T-helper 17 cell (primary cell): ENCODE measurements at regions not wholly inside any gene's neighbourhood (a gene's known extent, or its start where the extent isn't known, plus 50 kb on each side); places are given as distances from the start of the nearest gene placed in this dataset.
A peak's percentile ranks its signal among the peaks of the same experiment; 100 is the strongest.

Experiments
- ATAC-seq: fragments of 150-1000 bp; cut with Tn5 transposase; 2 replicates; pipeline ENCODE4 v1.10.0; 2021; ENCODE audit warnings: mild to moderate bottlenecking, moderate library complexity
- DNase-seq, 3 donors: peaks; one replicate each; pipeline versions ENCODE4 v3.0.0 to v3.0.0-alpha.2; 2020 to 2021
- H3K9me3 ChIP-seq: one replicate; pipeline ENCODE4 v1.7.0; 2013; ENCODE audit warnings: low read length, mild to moderate bottlenecking; ENCODE audit not compliant: control insufficient read depth, poor library complexity, severe bottlenecking
- H3K27ac Mint-ChIP-seq: one replicate; pipeline ENCODE4 v1.8.0; 2022; ENCODE audit warnings: mild to moderate bottlenecking, moderate library complexity, mixed read lengths
- H3K27me3 Mint-ChIP-seq: one replicate; pipeline ENCODE4 v1.8.0; 2022; ENCODE audit warnings: mixed read lengths
- H3K36me3 Mint-ChIP-seq: one replicate; pipeline ENCODE4 v1.8.0; 2022; ENCODE audit warnings: low read depth, mixed read lengths
- H3K4me1 Mint-ChIP-seq: one replicate; pipeline ENCODE4 v1.8.0; 2022; ENCODE audit warnings: mild to moderate bottlenecking, mixed read lengths
- H3K4me3 Mint-ChIP-seq: one replicate; pipeline ENCODE4 v1.8.0; 2022; ENCODE audit warnings: mild to moderate bottlenecking, moderate library complexity, mixed read lengths

GRCh38 chr10:36808625-36809362 is 316.6 kb upstream of the ANKRD30A start:
- ATAC-seq (no peak), DNase-seq (no peak)
- H3K9me3 ChIP-seq, result no peaks in the 10 kb centered on the region
- no peak overlapping the region for H3K27ac Mint-ChIP-seq
- no peaks in the 10 kb centered on the region for H3K27me3 Mint-ChIP-seq
- no peaks in the 10 kb centered on the region for H3K4me1 Mint-ChIP-seq
- H3K4me3 Mint-ChIP-seq, result no peak overlapping the region
- no peaks in the 10 kb centered on the region for H3K36me3 Mint-ChIP-seq

- H3K36me3 Mint-ChIP-seq, result no peaks in the 10 kb centered on the region
- no peak for ATAC-seq
- no peaks in the 10 kb centered on the region for H3K27me3 Mint-ChIP-seq
- no peak overlapping the region for H3K27ac Mint-ChIP-seq
- H3K4me1 Mint-ChIP-seq, result no peaks in the 10 kb centered on the region
- H3K9me3 ChIP-seq, result no peaks in the 10 kb centered on the region
- DNase-seq, result no peak
- H3K4me3 Mint-ChIP-seq, result no peak overlapping the region
These were observed 322.2 kb upstream of the ANKRD30A start for GRCh38 chr10:36803229-36803628.

GRCh38 chr10:36802490-36803153 is 322.8 kb upstream of the ANKRD30A start:
- H3K27me3 Mint-ChIP-seq, result no peaks in the 10 kb centered on the region
- DNase-seq, result no peak
- no peak for ATAC-seq
- H3K4me1 Mint-ChIP-seq, result no peaks in the 10 kb centered on the region
- no peak overlapping the region for H3K27ac Mint-ChIP-seq
- no peak overlapping the region for H3K4me3 Mint-ChIP-seq
- H3K9me3 ChIP-seq, result no peaks in the 10 kb centered on the region
- H3K36me3 Mint-ChIP-seq, result no peaks in the 10 kb centered on the region

GRCh38 chr10:36801660-36802059 is 323.7 kb upstream of the ANKRD30A start:
- ATAC-seq (no peak), DNase-seq (no peak)
- no peaks in the 10 kb centered on the region for H3K36me3 Mint-ChIP-seq
- H3K4me3 Mint-ChIP-seq, result no peak overlapping the region
- no peaks in the 10 kb centered on the region for H3K9me3 ChIP-seq
- no peak overlapping the region for H3K27ac Mint-ChIP-seq
- no peaks in the 10 kb centered on the region for H3K27me3 Mint-ChIP-seq
- no peaks in the 10 kb centered on the region for H3K4me1 Mint-ChIP-seq

GRCh38 chr10:36794981-36795380 is 330.4 kb upstream of the ANKRD30A start:
- no peaks in the 10 kb centered on the region for H3K9me3 ChIP-seq
- H3K4me3 Mint-ChIP-seq, result no peak overlapping the region
- no peaks in the 10 kb centered on the region for H3K27me3 Mint-ChIP-seq
- no peaks in the 10 kb centered on the region for H3K4me1 Mint-ChIP-seq
- ATAC-seq, result no peak
- no peak overlapping the region for H3K27ac Mint-ChIP-seq
- no peaks in the 10 kb centered on the region for H3K36me3 Mint-ChIP-seq
- DNase-seq, result no peak

- no peak overlapping the region for H3K27ac Mint-ChIP-seq
- no peaks in the 10 kb centered on the region for H3K9me3 ChIP-seq
- no peak for ATAC-seq
- no peaks in the 10 kb centered on the region for H3K27me3 Mint-ChIP-seq
- H3K4me1 Mint-ChIP-seq, result no peaks in the 10 kb centered on the region
- H3K36me3 Mint-ChIP-seq, result no peaks in the 10 kb centered on the region
- DNase-seq, result no peak
- no peak overlapping the region for H3K4me3 Mint-ChIP-seq
These were observed 335.4 kb upstream of the ANKRD30A start for GRCh38 chr10:36789974-36790373.

- no peaks in the 10 kb centered on the region for H3K9me3 ChIP-seq
- DNase-seq (no peak), ATAC-seq (no peak)
- Mint-ChIP-seq H3K27me3 (no peaks in the 10 kb centered on the region), H3K36me3 (no peaks in the 10 kb centered on the region), H3K4me1 (no peaks in the 10 kb centered on the region), H3K4me3 (no peak overlapping the region), H3K27ac (peak overlapping the region; percentile 54)
These were observed 337.2 kb upstream of the ANKRD30A start for GRCh38 chr10:36788152-36788551.

- H3K36me3 Mint-ChIP-seq, result no peaks in the 10 kb centered on the region
- DNase-seq, result no peak
- no peak overlapping the region for H3K27ac Mint-ChIP-seq
- H3K4me1 Mint-ChIP-seq, result no peaks in the 10 kb centered on the region
- H3K9me3 ChIP-seq, result no peaks in the 10 kb centered on the region
- H3K27me3 Mint-ChIP-seq, result no peaks in the 10 kb centered on the region
- ATAC-seq, result no peak
- no peak overlapping the region for H3K4me3 Mint-ChIP-seq
These were observed 342.0 kb upstream of the ANKRD30A start for GRCh38 chr10:36783400-36783799.

GRCh38 chr10:36781570-36781969 is 343.8 kb upstream of the ANKRD30A start:
- Mint-ChIP-seq H3K27me3 (no peaks in the 10 kb centered on the region), H3K36me3 (no peaks in the 10 kb centered on the region), H3K27ac (no peak overlapping the region), H3K4me3 (no peak overlapping the region), H3K4me1 (no peaks in the 10 kb centered on the region)
- H3K9me3 ChIP-seq, result no peaks in the 10 kb centered on the region
- DNase-seq (no peak), ATAC-seq (no peak)

- Mint-ChIP-seq H3K27me3 (no peaks in the 10 kb centered on the region), H3K36me3 (no peaks in the 10 kb centered on the region), H3K27ac (no peak overlapping the region), H3K4me3 (no peak overlapping the region), H3K4me1 (no peaks in the 10 kb centered on the region)
- ATAC-seq, result no peak
- no peak for DNase-seq
- H3K9me3 ChIP-seq, result no peaks in the 10 kb centered on the region
These were observed 345.2 kb upstream of the ANKRD30A start for GRCh38 chr10:36780158-36780557.

GRCh38 chr10:36779238-36779846 is 346.1 kb upstream of the ANKRD30A start:
- no peaks in the 10 kb centered on the region for H3K36me3 Mint-ChIP-seq
- H3K9me3 ChIP-seq, result no peaks in the 10 kb centered on the region
- no peak for ATAC-seq
- H3K27me3 Mint-ChIP-seq, result no peaks in the 10 kb centered on the region
- DNase-seq, result no peak
- no peak overlapping the region for H3K27ac Mint-ChIP-seq
- H3K4me1 Mint-ChIP-seq, result no peaks in the 10 kb centered on the region
- H3K4me3 Mint-ChIP-seq, result no peak overlapping the region

GRCh38 chr10:36778651-36779050 is 346.7 kb upstream of the ANKRD30A start:
- DNase-seq (no peak), ATAC-seq (no peak)
- H3K36me3 Mint-ChIP-seq, result no peaks in the 10 kb centered on the region
- no peaks in the 10 kb centered on the region for H3K4me1 Mint-ChIP-seq
- no peaks in the 10 kb centered on the region for H3K9me3 ChIP-seq
- no peak overlapping the region for H3K4me3 Mint-ChIP-seq
- H3K27me3 Mint-ChIP-seq, result no peaks in the 10 kb centered on the region
- no peak overlapping the region for H3K27ac Mint-ChIP-seq

GRCh38 chr10:36773652-36774051 is 351.7 kb upstream of the ANKRD30A start:
- no peak for DNase-seq
- no peaks in the 10 kb centered on the region for H3K9me3 ChIP-seq
- Mint-ChIP-seq H3K36me3 (no peaks in the 10 kb centered on the region), H3K4me1 (no peaks in the 10 kb centered on the region), H3K27me3 (no peaks in the 10 kb centered on the region), H3K27ac (no peak overlapping the region), H3K4me3 (no peak overlapping the region)
- ATAC-seq, result no peak

GRCh38 chr10:36771725-36772124 is 353.7 kb upstream of the ANKRD30A start:
- H3K36me3 Mint-ChIP-seq, result no peaks in the 10 kb centered on the region
- no peak overlapping the region for H3K4me3 Mint-ChIP-seq
- no peaks in the 10 kb centered on the region for H3K4me1 Mint-ChIP-seq
- no peak for ATAC-seq
- DNase-seq, result no peak
- no peaks in the 10 kb centered on the region for H3K27me3 Mint-ChIP-seq
- no peak overlapping the region for H3K27ac Mint-ChIP-seq
- H3K9me3 ChIP-seq, result no peaks in the 10 kb centered on the region
